ENCODE measurements at regions not wholly inside any gene's neighbourhood (a gene's known extent, or its start where the extent isn't known, plus 50 kb on each side); places are given as distances from the start of the nearest gene placed in this dataset.

DNA sequence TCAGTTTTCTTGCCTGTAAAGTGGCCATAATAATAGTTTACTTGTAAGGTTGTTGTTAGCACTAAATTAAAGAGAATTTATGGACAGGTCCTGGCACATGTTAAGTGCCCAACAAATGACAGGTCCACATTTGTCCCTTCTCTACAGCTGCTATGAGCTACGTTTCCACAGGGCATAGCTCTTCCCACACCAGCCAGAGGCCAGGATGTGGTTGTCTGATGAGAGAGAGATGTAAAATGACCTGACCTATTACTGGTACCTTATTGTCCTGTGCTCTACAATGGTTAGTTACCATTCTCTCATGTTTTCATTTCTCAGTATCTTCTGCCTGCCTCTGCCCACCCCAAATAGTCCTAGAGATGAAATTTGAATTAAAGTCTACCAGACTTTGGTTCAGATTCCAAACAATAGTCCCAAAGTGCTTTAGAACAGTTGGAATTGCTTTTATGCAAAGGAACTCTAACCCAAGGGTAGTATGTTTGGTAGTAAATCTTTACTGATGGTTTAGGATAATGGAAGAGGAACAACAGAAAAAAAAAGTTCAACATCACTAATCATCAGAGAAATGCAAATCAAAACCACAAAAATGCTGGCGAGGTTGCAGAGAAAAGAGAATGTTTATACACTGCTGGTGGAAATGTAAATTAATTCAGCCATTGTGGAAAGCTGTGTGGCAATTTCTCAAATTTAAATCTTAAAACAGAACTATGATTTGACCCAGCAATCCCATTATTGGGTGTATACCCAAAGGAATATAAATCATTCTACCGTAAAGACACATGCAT is 57.1 kb upstream of the ANKFN1 start:
- TF ChIP-seq FOXJ3 (CRISPR knock-in tag; IDR thresholded peaks at IDR 0.05; ENCODE audit: borderline replicate concordance) (no peak), RELA (CRISPR knock-in tag; IDR thresholded peaks at IDR 0.05; ENCODE audit: borderline replicate concordance) (no peak), USF2 (CRISPR knock-in tag; IDR thresholded peaks at IDR 0.05) (no peak), FOXK1 (CRISPR knock-in tag; IDR thresholded peaks at IDR 0.05) (no peak), ZNF138 (CRISPR knock-in tag; conservative IDR thresholded peaks at IDR 0.05) (no peak), ETV6 (CRISPR knock-in tag; IDR thresholded peaks at IDR 0.05) (no peak), PRDM15 (CRISPR knock-in tag; IDR thresholded peaks at IDR 0.05) (no peak), TEAD4 (CRISPR knock-in tag; IDR thresholded peaks at IDR 0.05) (no peak), CTCF (IDR thresholded peaks at IDR 0.05) (no peak), ESRRA (CRISPR knock-in tag; IDR thresholded peaks at IDR 0.05; ENCODE audit: borderline replicate concordance) (no peak), E2F4 (CRISPR knock-in tag; IDR thresholded peaks at IDR 0.05; ENCODE audit: borderline replicate concordance, low read depth) (no peak), MYBL2 (CRISPR knock-in tag; IDR thresholded peaks at IDR 0.05) (no peak)
- TF ChIP-seq, protein P1, sequence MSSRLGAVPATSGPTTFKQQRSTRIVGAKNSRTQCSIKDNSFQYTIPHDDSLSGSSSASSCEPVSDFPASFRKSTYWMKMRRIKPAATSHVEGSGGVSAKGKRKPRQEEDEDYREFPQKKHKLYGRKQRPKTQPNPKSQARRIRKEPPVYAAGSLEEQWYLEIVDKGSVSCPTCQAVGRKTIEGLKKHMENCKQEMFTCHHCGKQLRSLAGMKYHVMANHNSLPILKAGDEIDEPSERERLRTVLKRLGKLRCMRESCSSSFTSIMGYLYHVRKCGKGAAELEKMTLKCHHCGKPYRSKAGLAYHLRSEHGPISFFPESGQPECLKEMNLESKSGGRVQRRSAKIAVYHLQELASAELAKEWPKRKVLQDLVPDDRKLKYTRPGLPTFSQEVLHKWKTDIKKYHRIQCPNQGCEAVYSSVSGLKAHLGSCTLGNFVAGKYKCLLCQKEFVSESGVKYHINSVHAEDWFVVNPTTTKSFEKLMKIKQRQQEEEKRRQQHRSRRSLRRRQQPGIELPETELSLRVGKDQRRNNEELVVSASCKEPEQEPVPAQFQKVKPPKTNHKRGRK (CRISPR knock-in tag; IDR thresholded peaks at IDR 0.05; ENCODE audit: borderline replicate concordance), result no peak
- TF ChIP-seq, protein P2, sequence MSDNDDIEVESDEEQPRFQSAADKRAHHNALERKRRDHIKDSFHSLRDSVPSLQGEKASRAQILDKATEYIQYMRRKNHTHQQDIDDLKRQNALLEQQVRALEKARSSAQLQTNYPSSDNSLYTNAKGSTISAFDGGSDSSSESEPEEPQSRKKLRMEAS (CRISPR knock-in tag; IDR thresholded peaks at IDR 0.05), result no peak
